GM18519 (cell line): ENCODE measurements at regions not wholly inside any gene's neighbourhood (a gene's known extent, or its start where the extent isn't known, plus 50 kb on each side); places are given as distances from the start of the nearest gene placed in this dataset.
A peak's percentile ranks its signal among the peaks of the same experiment; 100 is the strongest.

Experiments
- ATAC-seq: cut with Tn5 transposase; IDR thresholded peaks from one replicate; pipeline ENCODE4 v1.9.1; 2021; ENCODE audit warnings: mild to moderate bottlenecking, moderate library complexity; ENCODE audit not compliant: unreplicated experiment, low FRiP score

DNA sequence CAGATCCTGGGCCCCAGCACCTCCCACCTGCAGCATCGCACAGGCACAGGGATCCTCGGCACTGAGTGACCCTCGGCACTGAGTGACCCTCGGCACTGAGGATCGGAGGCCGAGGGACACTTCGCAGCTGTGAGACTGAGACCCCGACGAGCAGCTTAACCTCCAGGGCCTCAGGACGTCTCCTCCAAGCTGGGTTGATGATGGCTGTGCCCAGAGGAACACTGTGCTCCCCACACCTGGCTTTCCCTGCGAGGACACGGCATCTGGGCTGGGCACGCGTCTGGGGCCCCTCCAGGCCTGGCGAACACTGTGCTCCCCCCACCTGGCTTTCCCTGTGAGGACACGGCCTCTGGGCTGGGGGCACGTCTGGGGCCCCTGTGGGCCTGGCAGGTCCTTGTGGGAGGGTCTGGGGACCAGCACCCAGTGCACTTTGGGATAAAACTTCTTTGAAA, 158.3 kb upstream of the PPP2R2D start:
- no peak for ATAC-seq

DNA sequence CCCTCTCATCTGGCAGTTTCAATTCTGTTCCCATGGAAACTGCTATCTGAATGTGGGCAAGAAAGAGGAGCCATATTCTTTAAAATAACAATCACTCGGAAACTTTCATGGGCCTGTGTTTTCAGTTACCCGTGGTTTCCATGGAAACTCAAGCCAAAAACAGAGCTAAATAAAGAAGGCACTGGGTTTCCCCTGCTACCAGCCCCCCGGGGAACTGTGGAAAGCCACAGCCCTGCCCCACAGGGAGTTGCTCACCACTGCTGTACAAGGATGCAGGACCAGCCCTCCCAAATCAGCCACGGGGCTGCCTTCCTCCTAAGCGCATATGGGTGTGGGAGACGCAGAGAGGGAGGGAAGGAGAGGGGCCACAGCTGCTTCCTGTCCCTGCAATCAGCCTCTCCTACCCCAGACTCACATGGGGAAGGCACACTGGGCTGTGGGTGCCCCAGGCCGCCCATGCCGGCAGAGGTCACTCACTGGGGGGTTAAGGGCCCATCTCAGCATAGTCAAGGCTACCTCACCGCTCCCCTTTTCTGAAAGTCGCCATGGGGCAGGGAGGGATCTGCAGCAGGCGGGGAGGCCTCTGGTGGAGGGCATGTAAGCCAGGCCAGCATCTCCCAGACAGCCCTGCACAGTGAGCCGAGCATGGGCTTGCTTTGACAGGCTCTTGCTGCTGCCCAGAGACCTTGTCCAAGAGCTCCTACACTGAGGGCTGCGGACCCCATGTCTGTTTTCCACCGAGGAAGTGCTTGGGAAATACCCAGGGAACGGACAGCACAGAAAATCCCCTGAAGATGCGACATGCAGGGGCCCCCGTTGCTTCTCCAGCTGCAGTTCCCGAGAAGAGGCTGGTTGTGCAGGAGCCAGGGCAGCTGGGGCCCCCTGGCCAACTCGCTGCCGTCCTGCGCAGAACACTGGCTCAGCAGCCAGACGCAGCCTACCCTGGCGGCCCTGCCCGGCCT, 157.3 kb upstream of the PPP2R2D start:
- ATAC-seq = peak; percentile 61

- no peak for ATAC-seq
These were observed 156.5 kb upstream of the PPP2R2D start for GRCh38 chr10:131744346-131744745.

DNA sequence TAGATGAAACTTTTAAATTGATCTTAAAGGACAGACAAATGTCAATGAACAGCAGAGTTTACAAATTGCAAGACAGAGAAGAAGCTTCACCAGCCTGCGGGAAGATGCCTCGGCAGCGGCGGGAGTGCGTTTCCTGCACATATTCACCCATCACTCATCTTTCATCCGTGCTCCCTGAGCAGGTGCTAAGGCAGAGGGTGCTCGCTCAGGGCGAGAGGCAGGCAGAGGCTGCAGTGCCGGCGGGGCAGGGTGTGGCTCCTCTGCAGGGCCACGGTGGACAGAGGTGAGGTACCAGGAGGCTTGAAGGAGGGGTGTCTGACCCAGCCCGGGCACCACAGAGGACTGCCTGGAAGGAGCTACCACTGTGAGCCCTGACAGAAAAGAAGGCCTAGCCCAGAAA, 155.2 kb upstream of the PPP2R2D start:
- no peak for ATAC-seq

- ATAC-seq = no peak
These were observed 154.5 kb upstream of the PPP2R2D start for GRCh38 chr10:131746241-131746711.

DNA sequence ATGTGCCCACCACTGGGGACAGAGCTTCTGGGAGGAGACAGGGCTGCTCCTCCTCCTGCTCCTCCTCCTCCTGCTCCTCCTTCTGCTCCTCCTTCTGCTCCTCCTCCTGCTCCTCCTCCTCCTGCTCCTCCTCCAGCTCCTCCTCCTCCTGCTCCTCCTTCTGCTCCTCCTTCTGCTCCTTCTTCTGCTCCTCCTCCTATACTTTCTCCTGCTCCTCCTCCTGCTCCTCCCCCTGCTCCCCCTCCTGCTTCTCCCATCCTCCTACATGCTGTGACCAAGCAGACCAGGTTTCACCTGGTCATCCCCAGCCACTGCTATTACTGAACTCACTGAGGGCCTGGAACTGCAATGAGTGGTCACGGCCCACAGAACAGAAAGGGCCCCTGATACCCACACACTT, 154.0 kb upstream of the PPP2R2D start:
- ATAC-seq = no peak

GRCh38 chr10:131747251-131747650, 153.6 kb upstream of the PPP2R2D start:
- ATAC-seq = no peak

- no peak for ATAC-seq
These were observed 153.0 kb upstream of the PPP2R2D start for GRCh38 chr10:131747791-131748190.

DNA sequence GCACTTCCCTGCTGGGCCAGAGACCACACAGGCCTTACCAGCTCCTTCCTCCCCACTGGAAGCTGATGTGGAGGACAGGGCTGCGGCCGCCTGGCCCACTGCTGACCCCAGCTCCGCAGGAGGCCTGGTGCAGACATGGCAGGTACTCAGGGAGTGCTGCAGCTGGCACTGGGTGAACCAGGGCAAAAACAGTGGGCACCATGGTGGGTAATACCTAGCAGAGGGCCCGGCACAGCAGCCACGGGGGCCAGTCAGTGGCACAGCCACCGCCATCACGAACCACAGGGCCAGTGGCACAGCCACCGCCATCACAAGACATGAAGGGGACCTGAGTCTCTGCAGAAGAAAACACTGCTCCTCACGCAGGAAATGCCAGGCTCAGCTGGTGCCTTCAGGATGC, 152.6 kb upstream of the PPP2R2D start:
- ATAC-seq = no peak

GRCh38 chr10:131748831-131749766, 151.7 kb upstream of the PPP2R2D start:
- ATAC-seq = no peak

GRCh38 chr10:131749767-131750142, 151.1 kb upstream of the PPP2R2D start:
- ATAC-seq = no peak

GRCh38 chr10:131750171-131750895, 150.5 kb upstream of the PPP2R2D start:
- ATAC-seq = no peak

- ATAC-seq = no peak
These were observed 149.6 kb upstream of the PPP2R2D start for GRCh38 chr10:131750973-131751826.

- no peak for ATAC-seq
These were observed 148.7 kb upstream of the PPP2R2D start for GRCh38 chr10:131751827-131752775.

- ATAC-seq = no peak
These were observed 147.5 kb upstream of the PPP2R2D start for GRCh38 chr10:131753336-131753735.

DNA sequence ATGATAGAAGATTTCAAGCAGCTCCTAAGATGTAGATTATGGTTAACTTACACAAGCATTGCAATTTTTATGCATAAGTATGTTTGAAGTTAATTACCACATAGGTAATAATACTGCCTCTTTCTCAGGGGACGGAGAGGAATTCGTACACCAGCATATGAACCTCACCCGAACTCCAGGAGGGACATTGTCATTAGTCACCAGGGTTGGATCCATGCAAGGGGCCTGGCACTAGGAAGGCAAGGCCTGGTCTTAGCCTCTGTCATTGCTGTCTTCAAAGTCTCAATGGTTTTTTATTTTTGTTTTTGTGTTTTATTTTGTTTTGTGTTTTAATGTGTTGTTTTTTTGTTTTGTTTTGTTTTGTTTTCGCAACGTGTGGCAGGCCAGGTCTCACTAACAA, 145.6 kb upstream of the PPP2R2D start:
- no peak for ATAC-seq

DNA sequence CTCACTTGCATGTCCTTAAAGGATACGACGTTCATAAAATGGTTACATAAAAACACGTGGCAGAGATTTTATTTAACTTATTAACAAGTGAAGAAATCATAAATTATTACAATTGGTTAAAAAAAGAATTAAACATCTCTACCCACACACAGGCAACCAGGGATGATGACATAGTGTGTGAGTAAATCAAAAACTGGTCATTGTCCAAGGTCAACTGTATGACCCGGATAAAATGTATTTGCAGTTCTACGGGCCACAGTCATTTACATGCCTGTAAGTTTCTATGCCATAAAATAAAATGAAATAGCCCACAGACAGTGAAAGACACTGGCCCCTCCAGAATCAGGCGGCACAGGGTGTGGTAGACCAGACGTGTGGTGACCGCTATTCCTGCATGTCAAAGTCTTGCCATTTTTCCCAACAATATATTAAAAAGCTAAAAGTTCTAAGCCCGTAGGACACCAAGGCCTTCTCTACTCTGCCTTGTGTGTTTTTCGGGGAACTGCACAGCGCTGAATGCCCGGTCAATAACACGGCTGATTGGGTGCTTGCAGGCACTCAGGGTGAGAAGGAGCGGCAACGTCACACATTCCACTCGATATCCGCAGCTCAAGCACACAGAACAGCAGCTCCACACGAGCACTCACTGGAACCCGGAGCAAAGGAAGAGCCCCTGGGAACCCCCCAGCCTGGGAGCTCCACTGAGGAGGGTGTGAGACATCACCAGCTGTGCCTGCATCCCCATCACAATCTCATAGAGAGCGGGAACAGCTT, 143.3 kb upstream of the PPP2R2D start:
- ATAC-seq = no peak
